Left lobe of liver (tissue), 2 donors: ENCODE measurements at regions not wholly inside any gene's neighbourhood (a gene's known extent, or its start where the extent isn't known, plus 50 kb on each side); places are given as distances from the start of the nearest gene placed in this dataset.

Experiments
- ATAC-seq: fragments of 200-7000 bp; cut with Tn5 transposase; one replicate; pipeline ENCODE4 v1.9.1; 2020; ENCODE audit warnings: mild to moderate bottlenecking, moderate library complexity
- DNase-seq: peaks from one replicate; pipeline ENCODE4 v3.0.0-alpha.2; 2020; ENCODE audit warnings: low spot score
- donor health status: DM: no; HTN: no; CAD: no; lungs with moderate emphysema.
- donor health status: DM: no; HTN: yes; CAD: no.

DNA sequence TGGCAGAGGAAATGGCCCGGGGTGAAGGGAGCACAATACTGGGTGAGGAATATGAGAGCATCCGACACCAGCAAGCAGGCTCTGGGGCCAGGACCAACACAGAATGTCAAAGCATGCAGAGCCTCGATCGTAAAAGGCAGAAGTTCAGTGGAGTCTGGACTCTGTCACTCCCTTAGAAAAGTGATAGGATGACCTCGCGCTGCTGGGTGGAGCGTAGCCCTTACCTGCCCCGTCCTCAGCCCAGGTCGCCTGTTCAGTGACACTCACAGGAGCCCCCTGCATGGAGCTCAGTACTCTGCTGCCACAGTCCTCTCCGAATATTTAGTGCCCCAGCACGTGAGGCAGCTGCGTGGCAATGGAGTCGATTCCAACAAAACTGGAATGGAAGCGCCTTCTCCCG, 236.7 kb upstream of the MYT1L start:
- DNase-seq (no peak), ATAC-seq (no peak)

DNA sequence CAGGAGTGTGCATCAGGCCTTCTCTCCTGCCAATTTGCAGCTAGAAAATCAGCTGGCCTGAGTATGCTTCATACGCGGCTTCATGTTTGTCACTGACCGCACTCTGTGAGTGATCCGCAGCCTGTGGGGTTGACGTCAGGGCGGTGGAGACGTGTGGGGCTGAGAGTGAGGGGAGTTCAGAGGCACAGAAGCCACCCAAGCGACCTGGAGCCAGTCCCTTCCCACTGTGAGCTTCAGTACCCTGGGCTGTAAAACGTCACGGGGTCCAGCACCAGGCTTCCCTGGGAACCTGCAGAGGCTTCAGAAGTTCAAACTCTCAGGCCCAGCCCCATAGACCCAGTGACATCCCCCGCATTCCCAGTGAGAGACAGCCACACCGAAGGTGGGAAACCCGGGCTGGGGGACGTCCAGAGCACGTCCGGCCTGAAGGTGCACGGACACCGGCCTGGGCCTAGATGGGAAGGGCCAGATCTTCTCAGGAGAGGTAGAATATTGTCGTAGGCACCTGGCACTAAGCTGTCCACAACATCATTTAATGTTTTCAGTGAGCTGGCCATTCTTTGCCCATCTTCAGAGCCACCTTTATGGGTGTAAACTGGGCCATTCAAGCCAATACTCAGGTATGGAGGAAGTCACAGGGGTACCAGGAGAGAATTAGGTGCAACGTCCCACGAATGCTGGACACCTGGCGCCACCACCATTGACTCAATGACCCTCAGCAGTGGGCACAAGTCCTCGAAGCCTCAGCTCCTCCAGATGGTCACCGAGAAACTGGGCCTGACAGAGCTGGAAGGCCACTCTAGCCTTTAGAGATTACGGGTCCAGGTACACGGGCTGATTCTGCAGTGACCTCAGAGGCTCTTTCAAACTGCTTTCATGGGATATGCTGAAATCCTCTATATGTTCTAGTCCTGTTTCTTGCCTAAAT, 235.6 kb upstream of the MYT1L start:
- ATAC-seq (no peak), DNase-seq (no peak)

DNA sequence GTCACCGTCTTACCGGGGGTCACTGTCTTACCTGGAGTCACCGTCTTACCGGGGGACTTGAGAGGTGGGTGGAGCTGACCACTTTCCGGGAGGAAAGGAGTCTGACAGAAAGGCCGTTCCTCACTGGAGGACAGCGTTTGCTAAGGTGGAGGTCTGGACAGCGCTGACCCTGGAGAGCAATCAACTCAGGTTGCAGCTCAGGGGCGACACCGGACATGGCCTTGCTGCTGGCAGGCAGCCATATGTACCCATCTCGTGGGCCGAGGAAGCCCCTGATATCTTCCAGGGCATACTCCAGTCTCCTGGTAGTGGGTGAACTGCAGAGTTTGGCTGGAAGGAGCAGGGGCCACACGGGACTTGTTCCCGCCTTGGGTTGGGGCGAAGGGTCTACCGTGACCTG, 234.6 kb upstream of the MYT1L start:
- DNase-seq = no peak
- no peak for ATAC-seq

DNA sequence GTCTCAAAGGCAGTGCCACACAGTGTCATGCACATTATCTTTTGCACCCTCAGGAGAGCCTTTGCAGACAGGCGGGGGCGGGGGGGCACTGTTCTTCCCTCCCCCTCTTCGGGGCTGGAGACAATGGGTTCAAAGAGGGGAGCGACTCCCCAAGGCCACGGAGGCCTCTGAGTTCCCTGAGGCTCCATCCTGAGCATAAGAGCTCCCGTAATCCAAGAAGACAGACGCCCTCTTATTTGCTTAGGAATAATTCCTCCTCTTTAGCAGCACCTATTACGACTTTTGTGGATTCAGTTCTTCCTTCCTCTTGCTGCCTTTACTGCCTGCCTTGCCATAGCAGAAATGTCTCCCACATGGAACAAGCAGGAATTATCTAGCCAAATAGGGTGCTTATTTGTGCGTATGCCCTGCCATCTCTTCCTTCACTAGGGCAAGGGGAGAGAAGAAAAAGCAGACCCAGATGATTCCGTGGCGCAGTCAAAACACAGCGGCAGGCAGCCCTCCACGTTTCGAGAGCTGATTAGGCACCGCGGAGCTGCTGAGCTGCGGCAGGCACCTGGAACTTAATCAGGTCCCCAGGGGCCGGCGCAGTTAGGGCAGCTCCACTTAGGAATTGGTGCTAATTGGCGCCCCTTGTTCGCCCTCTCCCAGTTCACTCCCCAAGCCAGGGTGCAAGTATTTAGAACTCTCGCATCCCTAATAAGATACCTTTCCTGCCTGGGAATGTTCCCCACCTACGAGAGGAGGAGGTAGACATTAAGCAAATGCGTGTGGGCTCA, 233.4 kb upstream of the MYT1L start:
- no peak for DNase-seq
- ATAC-seq = no peak

DNA sequence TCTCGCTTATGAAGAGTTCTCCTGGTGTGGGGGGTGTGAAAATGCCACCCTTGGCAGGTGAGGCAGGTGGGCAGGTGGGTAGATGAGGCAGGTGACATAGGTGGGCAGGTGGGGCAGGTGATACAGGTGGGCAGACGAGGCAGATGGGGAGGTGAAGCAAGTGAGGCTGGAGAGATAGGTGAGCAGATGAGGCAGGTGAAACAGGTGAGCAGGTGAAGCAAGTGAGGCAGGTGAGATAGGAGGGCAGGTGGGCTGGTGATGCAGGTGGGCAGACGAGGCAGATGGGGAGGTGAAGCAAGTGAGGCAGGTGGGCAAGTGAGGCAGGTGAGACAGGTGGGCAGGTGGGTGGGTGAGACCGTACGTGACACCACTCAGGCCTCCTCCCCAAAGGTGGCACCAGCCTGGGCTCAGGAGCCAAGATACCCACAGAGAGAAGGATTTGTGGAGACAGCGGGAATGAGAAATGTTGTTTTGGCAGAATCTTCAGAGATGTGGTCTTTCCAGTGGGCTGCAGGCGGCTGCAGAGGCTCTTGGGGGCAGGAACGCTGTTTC, 232.3 kb upstream of the MYT1L start:
- ATAC-seq = no peak
- DNase-seq = no peak

DNA sequence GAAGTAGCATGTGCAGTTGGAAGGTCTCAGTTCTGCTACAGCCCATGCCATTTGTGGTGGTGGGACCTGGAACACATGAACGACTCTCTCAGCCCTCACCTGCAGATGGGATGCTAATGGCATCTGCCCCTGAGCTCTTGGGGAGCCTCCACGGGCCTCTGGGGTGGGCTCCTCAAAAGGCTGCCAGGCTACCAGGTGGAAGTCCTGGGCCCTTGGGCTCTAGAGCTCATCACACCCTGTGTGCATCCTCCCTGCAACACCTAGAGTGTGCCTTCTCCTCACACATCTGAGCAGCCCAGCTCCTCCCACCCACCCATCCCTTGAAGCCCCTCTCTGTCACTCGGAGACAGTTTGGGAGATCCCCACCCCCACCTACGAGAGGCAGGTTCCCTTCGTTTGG, 231.8 kb upstream of the MYT1L start:
- ATAC-seq (no peak), DNase-seq (no peak)

DNA sequence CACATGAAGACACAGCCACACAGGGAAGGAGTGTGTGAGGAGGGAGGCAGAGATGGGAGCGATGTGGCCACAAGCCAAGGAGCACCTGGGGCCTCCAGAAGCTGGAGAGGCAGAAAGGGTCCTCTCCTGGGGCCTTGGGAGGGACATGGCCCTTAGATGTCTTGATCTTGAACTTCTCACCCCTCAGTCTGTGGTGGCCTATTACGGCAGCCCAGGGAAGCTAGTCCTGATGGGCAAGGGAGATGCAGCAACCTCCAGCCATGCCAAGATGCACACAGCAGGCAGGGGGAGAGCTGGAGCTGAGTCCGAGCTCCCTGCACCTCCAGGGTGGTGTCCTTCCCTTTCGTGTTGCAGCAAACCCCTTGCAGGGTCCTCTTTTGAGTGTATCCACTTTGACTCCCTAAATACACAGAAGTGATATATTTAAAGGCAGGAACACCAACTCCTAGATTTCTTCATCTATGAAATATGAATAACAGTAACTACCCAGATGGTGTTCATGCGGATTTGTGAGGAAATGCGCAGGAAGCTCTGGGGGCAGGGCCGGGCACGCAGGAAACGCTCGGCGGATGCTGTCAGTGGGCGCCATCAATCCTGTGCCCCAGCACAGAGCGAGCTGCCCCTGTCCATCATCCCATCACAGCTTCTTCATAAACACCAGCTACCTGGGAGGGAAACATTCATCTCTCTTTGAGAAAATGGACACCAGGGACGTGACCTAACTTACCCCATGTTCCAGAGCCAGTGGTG, 230.4 kb upstream of the MYT1L start:
- ATAC-seq (no peak), DNase-seq (no peak)

DNA sequence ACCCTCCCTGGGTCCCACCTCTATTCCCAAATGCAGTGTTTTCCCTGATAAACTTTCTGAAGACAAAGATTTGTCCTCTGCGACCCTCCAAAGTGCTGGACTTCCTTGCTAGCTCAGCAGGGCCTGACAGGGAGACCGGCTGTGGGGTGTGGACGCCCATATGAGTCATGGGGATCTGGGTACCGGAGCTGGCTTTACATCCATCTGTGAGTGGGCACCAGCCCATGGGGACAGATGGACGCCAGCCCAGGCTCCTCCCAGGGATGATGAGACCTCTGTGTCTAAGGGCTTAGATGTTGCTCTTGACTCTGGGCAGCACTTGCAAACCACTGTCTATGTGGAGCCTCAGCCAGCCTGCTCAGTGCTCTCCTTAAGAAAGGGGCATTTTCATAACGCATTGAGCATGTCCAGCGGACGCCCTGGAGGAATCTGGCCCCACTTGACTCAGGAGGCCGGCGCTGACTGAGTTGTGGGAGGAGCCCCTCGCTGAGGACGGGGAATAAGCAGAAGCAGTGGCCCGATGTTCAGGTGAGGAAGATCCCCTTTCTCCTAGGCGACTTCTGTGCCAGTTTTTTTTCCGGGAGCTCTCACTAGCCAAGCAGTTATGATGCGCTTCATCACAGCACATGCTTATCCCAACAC, 229.4 kb upstream of the MYT1L start:
- DNase-seq (no peak), ATAC-seq (no peak)

DNA sequence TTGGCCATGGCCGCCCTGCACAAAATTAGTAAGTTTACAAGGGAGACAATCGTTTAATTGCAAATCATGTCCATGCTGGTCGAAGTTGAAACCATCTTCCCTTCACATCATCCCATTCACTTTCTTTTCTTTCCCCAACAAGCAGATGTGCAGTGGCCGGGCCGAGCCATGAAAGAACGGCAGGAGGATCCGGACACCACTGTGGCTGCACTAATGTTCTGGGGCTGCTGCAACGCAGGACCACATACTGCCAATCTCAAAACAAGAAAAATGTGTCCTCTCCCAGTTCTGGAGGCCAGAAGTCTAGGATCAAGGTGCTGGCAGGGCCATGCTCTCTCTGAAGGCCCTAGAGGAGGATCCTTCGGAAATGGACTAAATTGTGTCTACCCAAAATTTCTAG, 227.4 kb upstream of the MYT1L start:
- no peak for DNase-seq
- ATAC-seq = no peak

DNA sequence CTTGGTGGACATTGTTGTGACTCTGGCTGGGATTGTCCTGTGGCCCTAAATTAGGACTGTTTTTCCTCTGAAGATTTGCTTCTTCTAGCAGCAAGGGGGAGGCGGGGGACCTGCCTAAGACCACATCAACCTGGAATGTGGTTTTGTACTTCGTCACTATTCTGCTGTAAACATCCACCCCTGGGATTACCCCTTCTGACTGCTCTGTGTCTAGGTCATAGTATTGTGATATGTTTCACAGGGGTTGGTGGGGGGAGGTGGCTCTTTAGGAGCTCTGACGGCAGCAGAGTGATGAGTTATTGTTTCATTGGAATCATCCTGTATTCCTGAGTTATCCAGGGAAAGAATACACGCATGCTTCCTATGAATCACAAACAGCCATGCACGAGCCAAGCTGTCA, 226.4 kb upstream of the MYT1L start:
- ATAC-seq (no peak), DNase-seq (no peak)

DNA sequence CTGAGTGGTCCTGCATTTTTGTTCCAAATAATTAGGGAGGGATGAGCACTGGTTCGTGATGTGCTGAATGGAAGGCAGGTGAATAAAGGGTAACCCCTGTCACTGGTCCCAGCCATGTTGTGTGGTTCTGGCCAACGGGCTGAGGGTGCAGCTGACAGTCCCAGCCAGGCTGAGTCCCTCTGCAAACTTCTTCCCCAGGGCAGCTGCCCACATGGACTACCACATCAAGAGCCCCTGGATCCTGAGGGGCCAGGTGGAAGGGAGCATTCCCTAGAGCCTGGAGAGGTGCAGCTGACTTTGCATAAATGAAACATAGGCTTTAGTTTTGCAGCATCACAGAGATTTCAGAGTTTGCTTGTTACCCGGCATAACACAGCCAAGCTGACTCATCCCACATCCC, 219.8 kb upstream of the MYT1L start:
- no peak for DNase-seq
- ATAC-seq = no peak

DNA sequence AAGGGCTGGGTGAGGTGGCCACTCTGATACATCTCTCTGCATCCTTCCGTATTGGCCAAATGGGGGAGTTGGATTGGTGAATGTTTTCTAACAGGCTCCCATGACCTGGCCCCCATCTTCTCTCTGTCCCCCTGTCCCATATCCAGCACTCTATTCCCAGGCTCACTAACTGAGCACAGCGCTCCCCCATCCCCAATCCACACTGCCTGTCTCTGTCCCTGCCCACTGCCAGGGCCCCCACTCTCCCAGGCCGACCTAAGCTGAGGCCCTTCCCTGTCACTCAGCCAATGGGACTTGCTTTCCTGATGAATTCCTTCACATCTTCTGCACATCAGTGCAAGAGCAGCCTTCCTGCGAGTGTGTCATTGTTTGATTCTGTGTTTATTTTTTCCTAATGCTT, 216.8 kb upstream of the MYT1L start:
- ATAC-seq (no peak), DNase-seq (no peak)

DNA sequence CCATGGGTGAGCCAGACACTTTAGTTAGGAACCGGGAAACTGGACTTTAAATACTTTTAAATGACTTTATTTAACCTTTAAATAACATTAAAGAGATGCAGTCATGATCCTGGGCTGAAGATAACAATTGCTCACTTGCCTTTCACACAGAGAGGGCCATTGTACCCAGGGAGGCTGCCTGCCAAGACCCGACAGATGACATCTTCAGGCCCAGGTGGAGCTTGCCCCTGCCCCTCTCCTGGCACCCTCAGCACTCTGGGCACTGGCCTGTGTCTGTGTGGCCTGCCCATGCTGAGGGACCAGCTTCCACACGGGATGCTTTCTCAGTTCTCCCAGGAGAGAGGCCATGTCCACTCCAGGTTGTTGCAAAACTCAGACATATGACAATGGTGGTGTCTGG, 216.4 kb upstream of the MYT1L start:
- ATAC-seq = no peak
- DNase-seq = no peak

DNA sequence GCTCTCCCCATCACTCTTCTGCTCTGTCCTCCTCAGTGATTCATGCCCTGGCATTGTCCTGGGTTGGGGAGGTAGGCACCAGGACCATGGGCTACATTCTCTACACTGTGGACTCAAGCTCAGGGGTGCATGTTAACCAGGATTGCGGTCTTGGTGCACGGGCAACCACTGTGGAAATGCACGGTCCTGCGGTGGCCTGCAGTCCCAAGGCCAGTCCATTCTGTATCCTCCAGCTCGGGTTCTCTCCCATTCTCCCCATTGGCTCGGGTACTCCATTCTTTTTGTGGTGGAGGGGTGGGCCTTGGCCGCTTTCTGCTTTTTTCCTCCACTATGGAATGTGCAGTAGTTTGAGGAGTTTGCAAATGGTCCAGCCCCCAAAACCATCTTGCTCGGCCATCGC, 215.0 kb upstream of the MYT1L start:
- ATAC-seq (no peak), DNase-seq (no peak)

DNA sequence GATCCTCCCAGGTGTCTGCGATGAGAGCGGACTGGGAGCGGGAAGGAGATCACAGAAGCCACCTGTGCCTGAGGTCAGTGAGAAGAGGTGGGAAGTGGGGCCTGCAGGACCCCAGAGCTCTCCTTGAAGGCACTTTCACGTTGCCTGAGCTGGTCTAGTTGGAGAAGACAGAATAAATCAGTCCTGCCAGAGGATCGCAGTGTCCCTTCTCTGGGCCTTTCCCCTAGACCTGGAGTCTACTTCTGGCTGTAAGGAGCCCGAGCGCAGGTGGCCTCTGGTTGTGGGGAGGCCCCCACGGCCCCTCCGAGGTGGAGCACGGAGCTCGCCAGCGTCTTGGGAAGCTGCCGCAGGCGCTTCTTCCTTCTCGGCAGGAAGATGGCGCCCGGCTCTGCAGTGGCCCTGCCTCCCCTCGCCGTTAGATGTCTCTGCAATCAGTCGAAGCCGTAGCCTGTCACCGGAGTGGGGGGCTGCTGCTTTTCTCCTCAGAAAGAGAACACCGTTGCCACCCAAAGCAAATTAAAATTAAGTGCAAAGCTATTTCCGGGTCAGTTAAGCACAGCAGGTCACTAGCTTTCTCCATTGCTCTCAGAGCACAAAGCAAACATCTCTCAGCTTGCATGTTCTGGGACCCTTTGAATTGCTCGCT, 212.0 kb upstream of the MYT1L start:
- ATAC-seq (no peak), DNase-seq (no peak)

DNA sequence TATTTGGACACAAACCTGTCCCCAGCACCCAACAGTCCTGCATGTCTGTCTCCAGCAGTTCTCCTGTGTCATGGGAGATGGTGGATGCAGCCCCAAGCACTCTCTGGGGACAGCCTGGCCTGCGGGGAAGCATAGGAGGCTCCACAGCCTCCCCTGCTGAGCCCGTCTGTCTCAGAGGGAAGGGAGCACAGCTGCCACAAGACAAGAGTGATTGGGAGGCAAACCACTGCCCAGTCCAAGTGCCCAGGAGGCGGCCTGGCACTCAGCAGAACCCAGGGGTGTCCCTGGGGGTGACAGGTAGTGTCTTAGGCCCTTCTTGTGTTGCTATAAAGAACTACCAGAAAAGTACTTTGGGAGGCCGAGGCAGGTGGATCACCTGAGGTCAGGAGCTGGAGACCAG, 211.2 kb upstream of the MYT1L start:
- ATAC-seq (no peak), DNase-seq (no peak)

DNA sequence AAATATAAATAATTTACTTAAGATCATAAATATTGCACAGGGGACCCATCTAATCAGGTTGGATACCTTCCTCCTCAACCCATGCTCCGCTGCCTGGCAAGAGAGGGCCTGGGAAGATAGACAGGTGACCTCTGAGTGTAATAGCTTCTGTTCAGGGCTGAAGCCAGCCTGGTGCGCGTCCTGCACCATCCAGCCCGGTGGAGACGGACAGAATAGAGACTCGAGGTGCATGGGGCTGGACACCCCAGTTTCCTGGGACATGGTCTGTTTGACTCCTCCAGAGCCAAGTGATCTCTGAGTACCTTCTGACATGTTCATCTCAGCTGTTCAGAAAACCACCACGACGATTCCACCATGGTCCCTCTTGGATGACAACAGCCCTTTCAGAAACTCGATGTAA, 209.3 kb upstream of the MYT1L start:
- no peak for DNase-seq

DNA sequence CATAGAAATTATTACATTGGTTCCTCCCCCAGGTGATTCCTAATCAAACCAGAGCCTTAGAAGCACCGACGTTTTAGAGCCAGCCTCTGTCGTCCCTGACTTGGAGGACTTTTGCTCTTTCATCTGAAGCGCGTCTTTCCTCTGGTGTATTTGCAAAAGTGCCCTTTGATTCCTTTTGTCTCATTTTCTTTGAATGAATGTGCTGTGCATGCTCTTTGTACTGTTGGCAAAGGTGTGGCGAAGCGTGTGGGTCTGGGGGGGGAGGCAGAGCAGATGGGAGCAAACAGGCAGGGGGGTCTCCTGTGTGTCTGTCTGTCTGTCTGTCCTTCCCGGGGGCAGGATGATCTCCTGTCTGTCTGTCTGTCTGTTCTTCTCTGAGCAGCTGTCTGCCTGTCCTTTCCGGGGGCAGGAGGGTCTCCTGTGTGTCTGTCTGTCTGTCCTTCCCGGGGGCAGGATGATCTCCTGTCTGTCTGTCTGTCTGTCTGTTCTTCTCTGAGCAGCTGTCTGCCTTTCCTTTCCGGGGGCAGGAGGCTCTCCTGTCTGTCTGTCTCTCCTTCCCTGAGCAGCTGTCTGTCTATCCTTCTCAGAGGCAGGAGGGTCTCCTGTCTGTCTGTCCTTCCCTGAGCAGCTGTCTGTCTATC, 205.5 kb upstream of the MYT1L start:
- no peak for DNase-seq
- no peak for ATAC-seq

More for the DNA sequence above, 209.3 kb upstream of the MYT1L start:
- no peak for ATAC-seq

DNA sequence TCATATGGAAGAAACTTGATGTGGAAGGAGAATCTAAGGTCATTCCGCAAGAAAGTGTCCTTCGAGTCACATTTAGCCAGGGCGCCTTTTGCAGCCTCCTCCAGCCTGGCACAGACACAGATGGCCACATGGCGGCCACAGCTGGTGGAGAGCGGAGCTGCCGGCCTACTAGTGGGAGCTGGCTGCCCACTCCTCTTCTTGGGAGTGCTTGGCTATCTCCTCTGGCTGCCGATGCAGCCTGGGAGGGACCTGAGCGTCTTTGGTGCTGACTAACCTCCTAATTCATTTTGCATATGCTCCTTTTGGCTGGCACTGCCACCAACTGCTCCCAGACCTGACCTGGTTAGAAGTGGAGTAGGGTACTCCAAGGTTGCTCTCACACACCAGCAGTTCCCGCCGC, 199.3 kb upstream of the MYT1L start:
- ATAC-seq (no peak), DNase-seq (no peak)

DNA sequence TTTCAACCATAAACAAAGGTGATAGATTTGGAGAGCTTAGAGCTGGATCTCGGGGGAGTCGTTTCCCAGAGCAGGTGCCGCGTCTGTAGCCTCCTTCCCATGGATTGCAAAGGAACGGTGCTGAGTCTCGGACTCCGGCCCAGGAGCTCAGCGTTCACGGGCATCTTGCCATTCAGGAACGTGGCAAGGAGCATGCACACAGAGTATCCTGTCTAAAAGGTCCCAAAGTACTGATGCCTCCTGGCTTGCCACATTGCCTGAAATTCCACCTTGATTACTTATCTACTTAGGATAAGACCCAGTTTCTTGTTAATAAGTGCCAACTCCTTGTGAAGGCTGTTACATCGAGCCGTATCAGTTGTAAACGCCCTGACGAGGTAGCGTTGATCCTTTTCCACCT, 197.8 kb upstream of the MYT1L start:
- DNase-seq (no peak), ATAC-seq (no peak)
